WTC11 (cell line): ENCODE measurements at regions not wholly inside any gene's neighbourhood (a gene's known extent, or its start where the extent isn't known, plus 50 kb on each side); places are given as distances from the start of the nearest gene placed in this dataset.

Experiments
- ATAC-seq: fragments of 200-7000 bp; cut with Tn5 transposase; 2 replicates; pipeline ENCODE4 v1.10.0; 2021; ENCODE audit warnings: mild to moderate bottlenecking, moderate library complexity
- CTCF ChIA-PET: fragments of 300-600 bp; sonication (Branson Sonifier 250); formaldehyde crosslinking; loops from one replicate; lab custom pipeline; 2021; ENCODE audit warnings: antibody characterized with exemption; lab: Charles Lee
- POLR2A ChIA-PET: fragments of 350-600 bp; sonication (Branson Sonifier 250); formaldehyde crosslinking; loops from one replicate; lab custom pipeline; 2021; ENCODE audit warnings: antibody characterized with exemption; lab: Charles Lee
- DNase-seq: peaks from one replicate; pipeline ENCODE4 v3.0.0; 2021; ENCODE audit warnings: low spot score
- H3K27ac Mint-ChIP-seq: 2 replicates; pipeline ENCODE4 v1.8.0; 2021; ENCODE audit warnings: mixed read lengths
- H3K27me3 Mint-ChIP-seq: 2 replicates; pipeline ENCODE4 v1.8.0; 2021; ENCODE audit warnings: low read depth, mild to moderate bottlenecking, moderate library complexity, mixed read lengths
- H3K36me3 Mint-ChIP-seq: 2 replicates; pipeline ENCODE4 v1.8.0; 2021; ENCODE audit warnings: mixed read lengths
- H3K4me1 Mint-ChIP-seq: 2 replicates; pipeline ENCODE4 v1.8.0; 2022; ENCODE audit warnings: mixed read lengths
- H3K4me3 Mint-ChIP-seq: 2 replicates; pipeline ENCODE4 v1.8.0; 2021; ENCODE audit warnings: mild to moderate bottlenecking, moderate library complexity, mixed read lengths
- H3K9me3 Mint-ChIP-seq: 2 replicates; pipeline ENCODE4 v1.8.0; 2021; ENCODE audit warnings: mixed read lengths
- GRHL2 ChIP-seq: fragments of 250-450 bp; sonication (Bioruptor Pico); IDR thresholded peaks from 2 replicates; pipeline ENCODE4 v1.8.0; 2022; ENCODE audit warnings: mild to moderate bottlenecking, moderate library complexity; ENCODE audit not compliant: insufficient replicate concordance, severe bottlenecking
- GTF2I ChIP-seq: fragments of 250-450 bp; sonication (Bioruptor Pico); conservative IDR thresholded peaks from 2 replicates; pipeline ENCODE4 v1.4.0; 2021; ENCODE audit warnings: mild to moderate bottlenecking
- IRF2 ChIP-seq: sonication (generic); formaldehyde crosslinking; IDR thresholded peaks from 2 replicates; pipeline ENCODE4 v1.8.0; 2022; ENCODE audit warnings: low read depth, missing genetic modification reagents, borderline replicate concordance
- MYBL2 ChIP-seq: sonication (generic); formaldehyde crosslinking; IDR thresholded peaks from 2 replicates; pipeline ENCODE4 v1.8.1; 2023; ENCODE audit warnings: mild to moderate bottlenecking, moderate library complexity, missing genetic modification reagents
- NFYB ChIP-seq: sonication (generic); formaldehyde crosslinking; conservative IDR thresholded peaks from 2 replicates; pipeline ENCODE4 v1.8.0; 2022; ENCODE audit warnings: low read depth, missing genetic modification reagents
- NR3C1 ChIP-seq: sonication (generic); formaldehyde crosslinking; conservative IDR thresholded peaks from 2 replicates; pipeline ENCODE4 v1.8.1; 2023; ENCODE audit warnings: low read depth, mild to moderate bottlenecking, missing genetic modification reagents
- SMAD3 ChIP-seq: sonication (generic); formaldehyde crosslinking; IDR thresholded peaks from 2 replicates; pipeline ENCODE4 v1.8.0; 2022; ENCODE audit warnings: missing genetic modification reagents, mild to moderate bottlenecking, borderline replicate concordance
- SMAD4 ChIP-seq: sonication (generic); formaldehyde crosslinking; IDR thresholded peaks from 2 replicates; pipeline ENCODE4 v1.8.0; 2022; ENCODE audit warnings: mild to moderate bottlenecking, missing genetic modification reagents
- TEAD4 ChIP-seq: sonication (generic); formaldehyde crosslinking; IDR thresholded peaks from 2 replicates; pipeline ENCODE4 v1.8.0; 2022; ENCODE audit warnings: mild to moderate bottlenecking, missing genetic modification reagents
- ZNF121 ChIP-seq: sonication (generic); formaldehyde crosslinking; IDR thresholded peaks from 2 replicates; pipeline ENCODE4 v1.8.0; 2023; ENCODE audit warnings: missing genetic modification reagents
- ZNF232 ChIP-seq: sonication (generic); formaldehyde crosslinking; IDR thresholded peaks from 2 replicates; pipeline ENCODE4 v1.8.0; 2022; ENCODE audit warnings: mild to moderate bottlenecking, missing genetic modification reagents
- ZNF416 ChIP-seq: fragments of 250-450 bp; sonication (Bioruptor Pico); IDR thresholded peaks from 2 replicates; pipeline ENCODE4 v1.9.0; 2021; ENCODE audit warnings: mild to moderate bottlenecking, inconsistent platforms
- ZNF671 ChIP-seq: fragments of 250-450 bp; sonication (Bioruptor Pico); IDR thresholded peaks from 2 replicates; pipeline ENCODE4 v1.8.0; 2021; ENCODE audit warnings: mild to moderate bottlenecking
- TF ChIP-seq, protein P1 (sequence below): sonication (generic); formaldehyde crosslinking; IDR thresholded peaks from 2 replicates; pipeline ENCODE4 v1.8.1; 2023; ENCODE audit warnings: mild to moderate bottlenecking, missing genetic modification reagents
- TF ChIP-seq, protein P2 (sequence below): sonication (generic); formaldehyde crosslinking; IDR thresholded peaks from 2 replicates; pipeline ENCODE4 v1.8.1; 2022; ENCODE audit warnings: low read depth, mild to moderate bottlenecking, moderate library complexity, missing genetic modification reagents, borderline replicate concordance
- TF ChIP-seq, protein P3 (sequence below): sonication (generic); formaldehyde crosslinking; IDR thresholded peaks from 2 replicates; pipeline ENCODE4 v1.8.0; 2023; ENCODE audit warnings: missing genetic modification reagents
- TF ChIP-seq, protein P4 (sequence below): sonication (generic); formaldehyde crosslinking; conservative IDR thresholded peaks from 2 replicates; pipeline ENCODE4 v1.8.1; 2022; ENCODE audit warnings: mild to moderate bottlenecking, missing genetic modification reagents
- TF ChIP-seq, protein P5 (sequence below): sonication (generic); formaldehyde crosslinking; IDR thresholded peaks from 2 replicates; pipeline ENCODE4 v1.8.0; 2022; ENCODE audit warnings: mild to moderate bottlenecking, missing genetic modification reagents
- TF ChIP-seq, protein P6 (sequence below): sonication (generic); formaldehyde crosslinking; IDR thresholded peaks from 2 replicates; pipeline ENCODE4 v1.8.1; 2023; ENCODE audit warnings: mild to moderate bottlenecking, moderate library complexity, missing genetic modification reagents
- TF ChIP-seq, protein P7 (sequence below): sonication (generic); formaldehyde crosslinking; IDR thresholded peaks from 2 replicates; pipeline ENCODE4 v1.8.1; 2023; ENCODE audit warnings: mild to moderate bottlenecking, missing genetic modification reagents, borderline replicate concordance
- TF ChIP-seq, protein P8 (sequence below): sonication (generic); formaldehyde crosslinking; IDR thresholded peaks from 2 replicates; pipeline ENCODE4 v1.8.1; 2022; ENCODE audit warnings: low read depth, missing genetic modification reagents, borderline replicate concordance

DNA sequence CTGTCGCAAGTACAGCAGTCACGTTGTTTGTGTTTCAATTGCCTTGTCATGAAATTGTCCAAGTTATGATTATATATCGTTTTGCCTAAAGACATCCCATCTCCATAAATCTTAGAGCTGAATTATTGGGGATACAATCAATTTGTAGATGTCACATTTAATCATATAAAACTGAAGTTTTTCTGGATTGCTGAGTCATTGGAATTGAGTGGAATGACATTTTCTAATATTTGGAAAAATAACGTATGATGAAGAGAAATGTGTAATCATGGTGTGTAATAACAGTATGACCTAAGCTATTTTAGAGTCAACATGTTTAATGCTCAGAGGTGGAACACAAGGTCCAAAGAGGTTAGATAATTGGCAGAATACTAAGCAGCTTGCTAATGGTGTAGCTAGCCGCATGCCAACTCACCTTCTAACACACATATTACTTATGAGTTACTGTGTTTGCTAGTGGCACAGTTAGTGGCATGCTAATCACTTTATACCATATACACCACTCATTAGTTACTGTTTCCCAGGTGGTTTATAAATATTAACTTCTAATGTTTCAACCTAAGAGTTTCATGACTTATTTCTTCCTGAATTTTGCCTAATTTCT is 473.1 kb upstream of the GRAMD2B start (continued):
- TF ChIP-seq, protein P1, sequence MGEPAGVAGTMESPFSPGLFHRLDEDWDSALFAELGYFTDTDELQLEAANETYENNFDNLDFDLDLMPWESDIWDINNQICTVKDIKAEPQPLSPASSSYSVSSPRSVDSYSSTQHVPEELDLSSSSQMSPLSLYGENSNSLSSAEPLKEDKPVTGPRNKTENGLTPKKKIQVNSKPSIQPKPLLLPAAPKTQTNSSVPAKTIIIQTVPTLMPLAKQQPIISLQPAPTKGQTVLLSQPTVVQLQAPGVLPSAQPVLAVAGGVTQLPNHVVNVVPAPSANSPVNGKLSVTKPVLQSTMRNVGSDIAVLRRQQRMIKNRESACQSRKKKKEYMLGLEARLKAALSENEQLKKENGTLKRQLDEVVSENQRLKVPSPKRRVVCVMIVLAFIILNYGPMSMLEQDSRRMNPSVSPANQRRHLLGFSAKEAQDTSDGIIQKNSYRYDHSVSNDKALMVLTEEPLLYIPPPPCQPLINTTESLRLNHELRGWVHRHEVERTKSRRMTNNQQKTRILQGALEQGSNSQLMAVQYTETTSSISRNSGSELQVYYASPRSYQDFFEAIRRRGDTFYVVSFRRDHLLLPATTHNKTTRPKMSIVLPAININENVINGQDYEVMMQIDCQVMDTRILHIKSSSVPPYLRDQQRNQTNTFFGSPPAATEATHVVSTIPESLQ (CRISPR knock-in tag) = no peak
- no peak for TF ChIP-seq ZNF232
- no peak for TF ChIP-seq MYBL2 (CRISPR knock-in tag)
- TF ChIP-seq, protein P2, sequence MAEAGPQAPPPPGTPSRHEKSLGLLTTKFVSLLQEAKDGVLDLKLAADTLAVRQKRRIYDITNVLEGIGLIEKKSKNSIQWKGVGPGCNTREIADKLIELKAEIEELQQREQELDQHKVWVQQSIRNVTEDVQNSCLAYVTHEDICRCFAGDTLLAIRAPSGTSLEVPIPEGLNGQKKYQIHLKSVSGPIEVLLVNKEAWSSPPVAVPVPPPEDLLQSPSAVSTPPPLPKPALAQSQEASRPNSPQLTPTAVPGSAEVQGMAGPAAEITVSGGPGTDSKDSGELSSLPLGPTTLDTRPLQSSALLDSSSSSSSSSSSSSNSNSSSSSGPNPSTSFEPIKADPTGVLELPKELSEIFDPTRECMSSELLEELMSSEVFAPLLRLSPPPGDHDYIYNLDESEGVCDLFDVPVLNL (CRISPR knock-in tag) = no peak
- TF ChIP-seq SMAD4 (CRISPR knock-in tag) = no peak

DNA sequence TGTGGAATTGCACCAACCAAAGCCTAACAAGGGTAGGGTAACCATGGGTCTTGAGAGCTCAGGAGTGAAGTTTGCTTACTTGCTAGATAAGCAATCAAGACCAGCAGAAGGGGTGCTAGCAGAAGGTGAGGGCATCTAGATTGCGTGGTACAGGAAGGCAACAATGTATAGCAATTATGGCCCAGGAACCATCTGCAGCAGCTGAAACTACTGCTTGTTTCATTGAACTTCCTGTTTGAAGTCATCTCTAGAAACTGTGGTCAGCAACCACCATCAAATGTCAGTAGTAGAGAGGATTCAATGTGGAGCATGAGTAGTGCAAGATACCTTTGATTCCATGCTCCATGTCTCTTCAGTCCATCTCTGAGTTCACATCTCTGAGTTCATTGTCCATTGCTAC is 462.1 kb upstream of the GRAMD2B start:
- Mint-ChIP-seq H3K27me3 (no peaks in the 10 kb centered on the region), H3K9me3 (peaks cover 3% of the 10 kb centered on the region; the same call in 1 of the 2 replicates), H3K36me3 (no peaks in the 10 kb centered on the region), H3K4me1 (no peaks in the 10 kb centered on the region), H3K27ac (no peak overlapping the region), H3K4me3 (no peak overlapping the region)
- ChIA-PET POLR2A (no interaction called here), CTCF (no interaction called here)
- ATAC-seq (no peak), DNase-seq (no peak)
- TF ChIP-seq SMAD3 (CRISPR knock-in tag) (no peak), NFYB (no peak)
- TF ChIP-seq, protein P3, sequence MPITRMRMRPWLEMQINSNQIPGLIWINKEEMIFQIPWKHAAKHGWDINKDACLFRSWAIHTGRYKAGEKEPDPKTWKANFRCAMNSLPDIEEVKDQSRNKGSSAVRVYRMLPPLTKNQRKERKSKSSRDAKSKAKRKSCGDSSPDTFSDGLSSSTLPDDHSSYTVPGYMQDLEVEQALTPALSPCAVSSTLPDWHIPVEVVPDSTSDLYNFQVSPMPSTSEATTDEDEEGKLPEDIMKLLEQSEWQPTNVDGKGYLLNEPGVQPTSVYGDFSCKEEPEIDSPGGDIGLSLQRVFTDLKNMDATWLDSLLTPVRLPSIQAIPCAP (CRISPR knock-in tag) = no peak
- TF ChIP-seq, protein P4, sequence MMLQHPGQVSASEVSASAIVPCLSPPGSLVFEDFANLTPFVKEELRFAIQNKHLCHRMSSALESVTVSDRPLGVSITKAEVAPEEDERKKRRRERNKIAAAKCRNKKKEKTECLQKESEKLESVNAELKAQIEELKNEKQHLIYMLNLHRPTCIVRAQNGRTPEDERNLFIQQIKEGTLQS (CRISPR knock-in tag) = no peak
- TF ChIP-seq, protein P5, sequence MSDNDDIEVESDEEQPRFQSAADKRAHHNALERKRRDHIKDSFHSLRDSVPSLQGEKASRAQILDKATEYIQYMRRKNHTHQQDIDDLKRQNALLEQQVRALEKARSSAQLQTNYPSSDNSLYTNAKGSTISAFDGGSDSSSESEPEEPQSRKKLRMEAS (CRISPR knock-in tag) = no peak

DNA sequence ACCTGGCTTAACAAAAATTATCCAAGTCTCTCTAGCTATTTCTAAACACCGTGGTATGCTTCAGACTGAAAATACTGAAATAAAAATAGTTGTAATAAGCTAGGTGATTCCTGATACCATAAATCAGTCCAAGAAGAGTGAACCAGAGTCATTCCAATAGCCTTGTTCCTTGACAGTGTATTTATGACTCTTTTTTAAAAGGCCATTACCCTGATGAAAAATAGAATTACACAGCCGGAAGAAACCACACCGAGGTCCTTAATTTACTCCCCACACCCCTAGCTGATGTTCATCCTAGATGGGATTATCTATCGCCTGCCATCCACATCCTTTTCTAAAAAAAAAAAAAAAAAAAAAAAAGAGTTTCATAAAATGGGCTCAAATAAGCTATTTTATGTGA is 457.6 kb upstream of the GRAMD2B start:
- peaks cover 13% of the 10 kb centered on the region for H3K9me3 Mint-ChIP-seq
- no peak overlapping the region for H3K27ac Mint-ChIP-seq
- DNase-seq = no peak
- peaks cover 8% of the 10 kb centered on the region for H3K4me1 Mint-ChIP-seq
- H3K36me3 Mint-ChIP-seq = no peaks in the 10 kb centered on the region
- ChIA-PET POLR2A (no interaction called here), CTCF (no interaction called here)
- no peaks in the 10 kb centered on the region for H3K27me3 Mint-ChIP-seq
- ATAC-seq = no peak
- no peak overlapping the region for H3K4me3 Mint-ChIP-seq
- TF ChIP-seq GTF2I (no peak), NR3C1 (CRISPR knock-in tag) (no peak), GRHL2 (CRISPR knock-in tag) (no peak), IRF2 (CRISPR knock-in tag) (no peak), ZNF671 (CRISPR knock-in tag) (no peak), ZNF121 (CRISPR knock-in tag) (no peak), TEAD4 (CRISPR knock-in tag) (no peak), ZNF416 (CRISPR knock-in tag) (no peak)
- TF ChIP-seq, protein P6, sequence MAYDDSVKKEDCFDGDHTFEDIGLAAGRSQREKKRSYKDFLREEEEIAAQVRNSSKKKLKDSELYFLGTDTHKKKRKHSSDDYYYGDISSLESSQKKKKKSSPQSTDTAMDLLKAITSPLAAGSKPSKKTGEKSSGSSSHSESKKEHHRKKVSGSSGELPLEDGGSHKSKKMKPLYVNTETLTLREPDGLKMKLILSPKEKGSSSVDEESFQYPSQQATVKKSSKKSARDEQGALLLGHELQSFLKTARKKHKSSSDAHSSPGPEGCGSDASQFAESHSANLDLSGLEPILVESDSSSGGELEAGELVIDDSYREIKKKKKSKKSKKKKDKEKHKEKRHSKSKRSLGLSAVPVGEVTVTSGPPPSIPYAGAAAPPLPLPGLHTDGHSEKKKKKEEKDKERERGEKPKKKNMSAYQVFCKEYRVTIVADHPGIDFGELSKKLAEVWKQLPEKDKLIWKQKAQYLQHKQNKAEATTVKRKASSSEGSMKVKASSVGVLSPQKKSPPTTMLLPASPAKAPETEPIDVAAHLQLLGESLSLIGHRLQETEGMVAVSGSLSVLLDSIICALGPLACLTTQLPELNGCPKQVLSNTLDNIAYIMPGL = no peak
- TF ChIP-seq, protein P7, sequence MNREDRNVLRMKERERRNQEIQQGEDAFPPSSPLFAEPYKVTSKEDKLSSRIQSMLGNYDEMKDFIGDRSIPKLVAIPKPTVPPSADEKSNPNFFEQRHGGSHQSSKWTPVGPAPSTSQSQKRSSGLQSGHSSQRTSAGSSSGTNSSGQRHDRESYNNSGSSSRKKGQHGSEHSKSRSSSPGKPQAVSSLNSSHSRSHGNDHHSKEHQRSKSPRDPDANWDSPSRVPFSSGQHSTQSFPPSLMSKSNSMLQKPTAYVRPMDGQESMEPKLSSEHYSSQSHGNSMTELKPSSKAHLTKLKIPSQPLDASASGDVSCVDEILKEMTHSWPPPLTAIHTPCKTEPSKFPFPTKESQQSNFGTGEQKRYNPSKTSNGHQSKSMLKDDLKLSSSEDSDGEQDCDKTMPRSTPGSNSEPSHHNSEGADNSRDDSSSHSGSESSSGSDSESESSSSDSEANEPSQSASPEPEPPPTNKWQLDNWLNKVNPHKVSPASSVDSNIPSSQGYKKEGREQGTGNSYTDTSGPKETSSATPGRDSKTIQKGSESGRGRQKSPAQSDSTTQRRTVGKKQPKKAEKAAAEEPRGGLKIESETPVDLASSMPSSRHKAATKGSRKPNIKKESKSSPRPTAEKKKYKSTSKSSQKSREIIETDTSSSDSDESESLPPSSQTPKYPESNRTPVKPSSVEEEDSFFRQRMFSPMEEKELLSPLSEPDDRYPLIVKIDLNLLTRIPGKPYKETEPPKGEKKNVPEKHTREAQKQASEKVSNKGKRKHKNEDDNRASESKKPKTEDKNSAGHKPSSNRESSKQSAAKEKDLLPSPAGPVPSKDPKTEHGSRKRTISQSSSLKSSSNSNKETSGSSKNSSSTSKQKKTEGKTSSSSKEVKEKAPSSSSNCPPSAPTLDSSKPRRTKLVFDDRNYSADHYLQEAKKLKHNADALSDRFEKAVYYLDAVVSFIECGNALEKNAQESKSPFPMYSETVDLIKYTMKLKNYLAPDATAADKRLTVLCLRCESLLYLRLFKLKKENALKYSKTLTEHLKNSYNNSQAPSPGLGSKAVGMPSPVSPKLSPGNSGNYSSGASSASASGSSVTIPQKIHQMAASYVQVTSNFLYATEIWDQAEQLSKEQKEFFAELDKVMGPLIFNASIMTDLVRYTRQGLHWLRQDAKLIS (CRISPR knock-in tag) = no peak
- TF ChIP-seq, protein P8, sequence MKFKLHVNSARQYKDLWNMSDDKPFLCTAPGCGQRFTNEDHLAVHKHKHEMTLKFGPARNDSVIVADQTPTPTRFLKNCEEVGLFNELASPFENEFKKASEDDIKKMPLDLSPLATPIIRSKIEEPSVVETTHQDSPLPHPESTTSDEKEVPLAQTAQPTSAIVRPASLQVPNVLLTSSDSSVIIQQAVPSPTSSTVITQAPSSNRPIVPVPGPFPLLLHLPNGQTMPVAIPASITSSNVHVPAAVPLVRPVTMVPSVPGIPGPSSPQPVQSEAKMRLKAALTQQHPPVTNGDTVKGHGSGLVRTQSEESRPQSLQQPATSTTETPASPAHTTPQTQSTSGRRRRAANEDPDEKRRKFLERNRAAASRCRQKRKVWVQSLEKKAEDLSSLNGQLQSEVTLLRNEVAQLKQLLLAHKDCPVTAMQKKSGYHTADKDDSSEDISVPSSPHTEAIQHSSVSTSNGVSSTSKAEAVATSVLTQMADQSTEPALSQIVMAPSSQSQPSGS = no peak
- TF ChIP-seq, protein P4 (CRISPR knock-in tag) = no peak
